Fibroblast of lung (primary cell): ENCODE measurements at regions not wholly inside any gene's neighbourhood (a gene's known extent, or its start where the extent isn't known, plus 50 kb on each side); places are given as distances from the start of the nearest gene placed in this dataset.
A peak's percentile ranks its signal among the peaks of the same experiment; 100 is the strongest.

Experiments used
- DNase-seq, 2 donors: peaks; one replicate each; pipeline versions ENCODE4 v3.0.0 to v3.0.0-alpha.2; 2010; ENCODE audit warnings: low read depth in 2 of 2
- H2AFZ ChIP-seq: 2 replicates; pipeline ENCODE4 v1.5.1; 2012; ENCODE audit warnings: low read length, control low read depth, inconsistent platforms
- H3K27ac ChIP-seq: 2 replicates; pipeline ENCODE4 v1.5.1; 2011; ENCODE audit warnings: low read length, control low read depth; ENCODE audit not compliant: insufficient read depth
- H3K27me3 ChIP-seq: 2 replicates; pipeline ENCODE4 v1.5.1; 2011; ENCODE audit warnings: mild to moderate bottlenecking, low read length; ENCODE audit not compliant: control insufficient read depth, insufficient read depth
- H3K36me3 ChIP-seq: 2 replicates; pipeline ENCODE4 v1.5.1; 2011; ENCODE audit warnings: low read length; ENCODE audit not compliant: control insufficient read depth, insufficient read depth
- H3K4me1 ChIP-seq: 2 replicates; pipeline ENCODE4 v1.5.1; 2011; ENCODE audit warnings: low read length; ENCODE audit not compliant: control insufficient read depth, insufficient read depth; ENCODE audit errors: extremely low read depth
- H3K4me2 ChIP-seq: 2 replicates; pipeline ENCODE4 v1.5.1; 2011; ENCODE audit warnings: low read length, control low read depth; ENCODE audit not compliant: insufficient read depth; ENCODE audit errors: extremely low read depth
- H3K4me3 ChIP-seq, 4 experiments: fragments of 200-600 bp in 1 of 4; sonication (generic) in 1 of 4; replicated peaks in 1 of 4; 2 replicates each; pipeline ENCODE4 v1.5.1; 2011 to 2016; ENCODE audit warnings: low read length in 4 of 4, low read depth in 3 of 4, mild to moderate bottlenecking in 3 of 4, control low read depth in 2 of 4, inconsistent platforms in 1 of 4, mixed read lengths in 1 of 4; ENCODE audit not compliant: insufficient read depth in 1 of 4; ENCODE audit errors: control extremely low read depth in 1 of 4
- H3K79me2 ChIP-seq: 2 replicates; pipeline ENCODE4 v1.5.1; 2012; ENCODE audit warnings: mild to moderate bottlenecking, low read length, inconsistent platforms; ENCODE audit not compliant: control insufficient read depth, insufficient read depth
- H3K9ac ChIP-seq: 2 replicates; pipeline ENCODE4 v1.5.1; 2011; ENCODE audit warnings: mild to moderate bottlenecking, low read length, control low read depth; ENCODE audit not compliant: insufficient read depth
- H3K9me3 ChIP-seq: 2 replicates; pipeline ENCODE4 v1.5.1; 2012; ENCODE audit warnings: low read depth, low read length; ENCODE audit not compliant: control insufficient read depth, insufficient read depth
- H4K20me1 ChIP-seq: 2 replicates; pipeline ENCODE4 v1.5.1; 2011; ENCODE audit warnings: low read length; ENCODE audit not compliant: control insufficient read depth, insufficient read depth; ENCODE audit errors: extremely low read depth
- EZH2 ChIP-seq: IDR thresholded peaks from 2 replicates; pipeline ENCODE4 v1.5.1; 2012; ENCODE audit warnings: low read length, control low read depth, mild to moderate bottlenecking; ENCODE audit errors: missing control alignments
- TF ChIP-seq, protein P1 (sequence below), 2 donors: IDR thresholded peaks in 1 of 2; conservative IDR thresholded peaks in 1 of 2; 1 replicate in 1 of 2; 2 replicates in 1 of 2; pipeline ENCODE4 v1.5.1; 2011 to 2012; ENCODE audit warnings: low read length in 2 of 2, control low read depth in 1 of 2, inconsistent platforms in 1 of 2, low read depth in 1 of 2, mild to moderate bottlenecking in 1 of 2

DNA sequence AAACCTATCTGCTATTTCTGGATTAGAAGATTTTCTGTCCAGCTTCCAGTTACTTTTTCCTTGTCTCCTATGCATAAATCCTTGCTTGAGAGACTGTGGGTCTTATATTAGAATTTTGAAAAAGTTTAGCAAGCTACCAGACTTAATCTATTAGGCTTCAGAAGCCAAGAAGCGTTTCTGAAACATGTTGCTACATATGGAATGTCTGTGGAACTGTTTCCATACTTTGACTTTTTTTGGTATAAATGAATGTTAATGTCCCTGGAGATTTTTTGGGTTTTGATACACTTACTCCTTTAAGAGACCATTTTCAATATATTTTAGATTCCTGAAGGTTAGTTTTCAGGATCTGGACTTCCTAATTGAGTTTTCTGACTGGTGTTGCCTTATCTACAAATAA lies 191.4 kb upstream of the SGCD start:
- no peaks in the 10 kb centered on the region for H3K79me2 ChIP-seq
- no peaks in the 10 kb centered on the region for H4K20me1 ChIP-seq
- no peaks in the 10 kb centered on the region for H3K4me1 ChIP-seq

DNA sequence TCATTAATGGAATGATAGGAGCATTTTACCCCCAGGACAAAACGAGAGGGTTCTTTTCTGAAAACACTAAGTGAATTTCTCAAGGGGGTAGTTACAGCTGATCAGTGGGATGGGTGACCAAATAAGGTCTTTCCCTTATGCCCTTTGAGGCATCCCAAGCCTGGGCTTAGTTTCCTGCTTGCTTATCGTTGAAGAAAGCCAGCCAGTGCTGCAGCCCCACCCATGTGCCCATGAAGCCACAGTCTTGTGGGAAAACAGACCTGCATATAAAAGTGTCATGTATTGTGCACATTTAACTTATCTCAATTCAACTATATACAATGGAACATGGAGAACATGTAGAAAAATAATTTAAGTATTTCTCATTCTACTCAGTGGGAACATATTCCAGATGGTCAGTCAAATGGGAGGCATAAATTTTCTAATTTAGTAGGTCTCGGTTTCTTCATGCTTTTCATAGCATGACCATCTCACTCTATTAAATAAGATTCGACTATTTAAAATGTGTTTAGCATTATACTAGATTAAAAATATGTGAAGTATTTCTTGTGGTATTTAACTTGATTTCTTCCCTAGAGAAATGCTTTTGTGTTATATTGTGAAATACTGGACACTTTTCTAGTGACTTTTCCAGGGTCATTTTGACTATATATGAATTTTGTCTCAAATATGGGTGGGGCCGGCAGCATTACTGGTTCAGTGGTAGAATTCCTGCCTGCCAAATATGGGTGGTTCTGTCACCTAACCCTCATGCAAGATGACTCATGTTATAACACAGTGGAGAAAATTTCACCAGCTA lies 189.7 kb upstream of the SGCD start:
- Histone ChIP-seq H4K20me1 (no peaks in the 10 kb centered on the region), H3K4me1 (no peaks in the 10 kb centered on the region), H3K36me3 (no peaks in the 10 kb centered on the region), H2AFZ (no peak overlapping the region), H3K4me2 (no peak overlapping the region), H3K27ac (no peak overlapping the region), H3K9ac (no peak overlapping the region), H3K79me2 (no peaks in the 10 kb centered on the region), H3K4me3 (no peak overlapping the region), H3K9me3 (no peaks in the 10 kb centered on the region), H3K27me3 (no peaks in the 10 kb centered on the region)
- no peak for TF ChIP-seq EZH2
- TF ChIP-seq, protein P1, sequence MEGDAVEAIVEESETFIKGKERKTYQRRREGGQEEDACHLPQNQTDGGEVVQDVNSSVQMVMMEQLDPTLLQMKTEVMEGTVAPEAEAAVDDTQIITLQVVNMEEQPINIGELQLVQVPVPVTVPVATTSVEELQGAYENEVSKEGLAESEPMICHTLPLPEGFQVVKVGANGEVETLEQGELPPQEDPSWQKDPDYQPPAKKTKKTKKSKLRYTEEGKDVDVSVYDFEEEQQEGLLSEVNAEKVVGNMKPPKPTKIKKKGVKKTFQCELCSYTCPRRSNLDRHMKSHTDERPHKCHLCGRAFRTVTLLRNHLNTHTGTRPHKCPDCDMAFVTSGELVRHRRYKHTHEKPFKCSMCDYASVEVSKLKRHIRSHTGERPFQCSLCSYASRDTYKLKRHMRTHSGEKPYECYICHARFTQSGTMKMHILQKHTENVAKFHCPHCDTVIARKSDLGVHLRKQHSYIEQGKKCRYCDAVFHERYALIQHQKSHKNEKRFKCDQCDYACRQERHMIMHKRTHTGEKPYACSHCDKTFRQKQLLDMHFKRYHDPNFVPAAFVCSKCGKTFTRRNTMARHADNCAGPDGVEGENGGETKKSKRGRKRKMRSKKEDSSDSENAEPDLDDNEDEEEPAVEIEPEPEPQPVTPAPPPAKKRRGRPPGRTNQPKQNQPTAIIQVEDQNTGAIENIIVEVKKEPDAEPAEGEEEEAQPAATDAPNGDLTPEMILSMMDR (conservative IDR thresholded peaks at IDR 0.05 in 1 of 2, IDR thresholded peaks at IDR 0.05 in 1 of 2; ENCODE audit: low read depth in 1 of 2, low read length in 2 of 2) = no peak
- DNase-seq = peak in 1 of 2 donors; percentile 70

More for the DNA sequence above, 191.4 kb upstream of the SGCD start:
- no peak for TF ChIP-seq EZH2
- TF ChIP-seq, protein P1 (conservative IDR thresholded peaks at IDR 0.05 in 1 of 2, IDR thresholded peaks at IDR 0.05 in 1 of 2; ENCODE audit: low read depth in 1 of 2, low read length in 2 of 2) = no peak
- DNase-seq = no peak
- H3K27ac ChIP-seq = no peak overlapping the region
- H3K9me3 ChIP-seq = no peaks in the 10 kb centered on the region
- no peak overlapping the region for H3K4me3 ChIP-seq
- H3K27me3 ChIP-seq = no peaks in the 10 kb centered on the region
- no peaks in the 10 kb centered on the region for H3K36me3 ChIP-seq
- H3K4me2 ChIP-seq = no peak overlapping the region
- H3K9ac ChIP-seq = no peak overlapping the region
- no peak overlapping the region for H2AFZ ChIP-seq

DNA sequence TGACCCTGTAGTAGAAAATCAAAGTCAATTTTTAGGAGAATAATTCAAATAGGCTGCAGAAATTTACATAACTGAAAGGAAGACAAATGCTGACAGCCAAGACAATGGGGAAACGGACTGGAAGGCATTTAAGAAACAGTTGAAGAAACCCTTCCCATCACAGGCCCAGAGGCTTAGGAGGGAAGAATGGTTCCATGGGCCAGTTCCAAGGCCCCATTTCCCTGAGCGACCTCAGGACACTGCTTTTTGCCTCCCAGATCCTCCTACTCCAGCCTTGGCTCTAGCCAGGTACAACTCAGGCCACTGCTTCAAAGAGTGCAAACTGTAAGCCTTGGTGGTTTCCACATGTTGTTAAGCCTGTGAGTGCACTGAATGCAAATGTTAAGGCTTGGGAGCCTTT lies 184.1 kb upstream of the SGCD start:
- no peak overlapping the region for H2AFZ ChIP-seq
- H3K36me3 ChIP-seq = no peaks in the 10 kb centered on the region
- TF ChIP-seq, protein P1 (conservative IDR thresholded peaks at IDR 0.05 in 1 of 2, IDR thresholded peaks at IDR 0.05 in 1 of 2; ENCODE audit: low read depth in 1 of 2, low read length in 2 of 2) = no peak
- TF ChIP-seq EZH2 = no peak
- no peak overlapping the region for H3K4me3 ChIP-seq
- H3K4me1 ChIP-seq = peaks cover 2% of the 10 kb centered on the region
- no peaks in the 10 kb centered on the region for H4K20me1 ChIP-seq
- no peak overlapping the region for H3K9ac ChIP-seq
- no peaks in the 10 kb centered on the region for H3K27me3 ChIP-seq
- H3K9me3 ChIP-seq = no peaks in the 10 kb centered on the region
- no peak overlapping the region for H3K4me2 ChIP-seq
- H3K27ac ChIP-seq = no peak overlapping the region
- DNase-seq = no peak
- no peaks in the 10 kb centered on the region for H3K79me2 ChIP-seq
